BE2C (cell line): ENCODE measurements at regions not wholly inside any gene's neighbourhood (a gene's known extent, or its start where the extent isn't known, plus 50 kb on each side); places are given as distances from the start of the nearest gene placed in this dataset.

Source experiments
- DNase-seq: peaks from one replicate; pipeline ENCODE4 v3.0.0-alpha.2; 2020
- H3K27me3 ChIP-seq: fragments of 250-450 bp; sonication (Bioruptor Pico); 2 replicates; pipeline ENCODE4 v1.5.1; 2020; ENCODE audit warnings: mild to moderate bottlenecking
- H3K36me3 ChIP-seq: fragments of 250-450 bp; sonication (Bioruptor Pico); 2 replicates; pipeline ENCODE4 v1.5.1; 2020; ENCODE audit warnings: mild to moderate bottlenecking
- H3K4me1 ChIP-seq: fragments of 250-450 bp; sonication (Bioruptor Pico); 2 replicates; pipeline ENCODE4 v1.5.1; 2020
- H3K4me3 ChIP-seq: 2 replicates; pipeline ENCODE4 v1.5.1; 2011; ENCODE audit warnings: low read depth, low read length
- H3K9me3 ChIP-seq: fragments of 250-450 bp; sonication (Bioruptor Pico); 2 replicates; pipeline ENCODE4 v1.5.1; 2020
- TF ChIP-seq, protein P1 (sequence below): IDR thresholded peaks from 2 replicates; pipeline ENCODE4 v1.5.1; 2012; ENCODE audit warnings: mild to moderate bottlenecking, low read depth, low read length

DNA sequence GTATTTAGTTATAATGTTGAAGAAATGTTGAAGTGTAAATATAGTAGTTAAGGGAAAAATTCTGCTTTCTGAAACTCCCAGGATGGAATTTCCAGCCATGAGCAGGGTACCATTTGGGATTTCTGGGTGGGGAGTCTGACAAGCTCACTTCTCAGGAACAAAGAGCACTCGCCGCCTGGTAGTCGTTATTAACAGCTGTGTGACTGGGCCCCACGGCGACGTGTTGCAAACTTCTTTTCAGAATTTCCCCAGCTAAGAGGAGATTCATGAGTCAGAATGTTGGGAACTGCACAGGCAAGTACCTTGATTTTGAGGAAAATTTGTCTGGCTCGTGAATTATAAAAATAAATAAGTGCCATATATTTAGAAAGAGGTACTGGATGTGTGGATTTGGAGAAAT lies 103.7 kb downstream of the LACC1 start:
- no peaks in the 10 kb centered on the region for H3K9me3 ChIP-seq
- no peaks in the 10 kb centered on the region for H3K36me3 ChIP-seq
- no peaks in the 10 kb centered on the region for H3K4me1 ChIP-seq
- no peaks in the 10 kb centered on the region for H3K27me3 ChIP-seq
- H3K4me3 ChIP-seq = no peak overlapping the region
- TF ChIP-seq, protein P1, sequence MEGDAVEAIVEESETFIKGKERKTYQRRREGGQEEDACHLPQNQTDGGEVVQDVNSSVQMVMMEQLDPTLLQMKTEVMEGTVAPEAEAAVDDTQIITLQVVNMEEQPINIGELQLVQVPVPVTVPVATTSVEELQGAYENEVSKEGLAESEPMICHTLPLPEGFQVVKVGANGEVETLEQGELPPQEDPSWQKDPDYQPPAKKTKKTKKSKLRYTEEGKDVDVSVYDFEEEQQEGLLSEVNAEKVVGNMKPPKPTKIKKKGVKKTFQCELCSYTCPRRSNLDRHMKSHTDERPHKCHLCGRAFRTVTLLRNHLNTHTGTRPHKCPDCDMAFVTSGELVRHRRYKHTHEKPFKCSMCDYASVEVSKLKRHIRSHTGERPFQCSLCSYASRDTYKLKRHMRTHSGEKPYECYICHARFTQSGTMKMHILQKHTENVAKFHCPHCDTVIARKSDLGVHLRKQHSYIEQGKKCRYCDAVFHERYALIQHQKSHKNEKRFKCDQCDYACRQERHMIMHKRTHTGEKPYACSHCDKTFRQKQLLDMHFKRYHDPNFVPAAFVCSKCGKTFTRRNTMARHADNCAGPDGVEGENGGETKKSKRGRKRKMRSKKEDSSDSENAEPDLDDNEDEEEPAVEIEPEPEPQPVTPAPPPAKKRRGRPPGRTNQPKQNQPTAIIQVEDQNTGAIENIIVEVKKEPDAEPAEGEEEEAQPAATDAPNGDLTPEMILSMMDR = no peak
- no peak for DNase-seq

DNA sequence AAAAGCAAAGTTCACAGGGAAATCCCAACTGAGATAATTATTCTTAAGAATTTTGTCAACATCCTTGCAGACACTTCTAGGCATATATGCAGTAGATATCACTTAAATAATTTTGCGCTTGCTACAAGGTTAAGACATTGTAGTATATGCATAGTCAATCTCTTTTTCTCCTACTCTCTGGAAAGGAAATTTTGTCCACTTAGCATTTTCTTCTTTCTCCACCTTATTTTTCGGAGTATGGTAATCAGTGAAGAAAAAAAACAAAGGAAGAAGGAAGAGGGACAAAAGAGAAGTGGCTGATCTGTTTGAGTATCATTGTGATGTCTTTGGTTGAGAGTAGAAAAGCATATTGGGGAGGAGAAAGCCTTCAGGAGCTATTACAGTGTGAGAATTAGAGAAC lies 104.6 kb downstream of the LACC1 start:
- Histone ChIP-seq H3K27me3 (no peaks in the 10 kb centered on the region), H3K4me1 (no peaks in the 10 kb centered on the region), H3K4me3 (no peak overlapping the region), H3K36me3 (no peaks in the 10 kb centered on the region), H3K9me3 (no peaks in the 10 kb centered on the region)
- no peak for DNase-seq
- TF ChIP-seq, protein P1 = no peak

DNA sequence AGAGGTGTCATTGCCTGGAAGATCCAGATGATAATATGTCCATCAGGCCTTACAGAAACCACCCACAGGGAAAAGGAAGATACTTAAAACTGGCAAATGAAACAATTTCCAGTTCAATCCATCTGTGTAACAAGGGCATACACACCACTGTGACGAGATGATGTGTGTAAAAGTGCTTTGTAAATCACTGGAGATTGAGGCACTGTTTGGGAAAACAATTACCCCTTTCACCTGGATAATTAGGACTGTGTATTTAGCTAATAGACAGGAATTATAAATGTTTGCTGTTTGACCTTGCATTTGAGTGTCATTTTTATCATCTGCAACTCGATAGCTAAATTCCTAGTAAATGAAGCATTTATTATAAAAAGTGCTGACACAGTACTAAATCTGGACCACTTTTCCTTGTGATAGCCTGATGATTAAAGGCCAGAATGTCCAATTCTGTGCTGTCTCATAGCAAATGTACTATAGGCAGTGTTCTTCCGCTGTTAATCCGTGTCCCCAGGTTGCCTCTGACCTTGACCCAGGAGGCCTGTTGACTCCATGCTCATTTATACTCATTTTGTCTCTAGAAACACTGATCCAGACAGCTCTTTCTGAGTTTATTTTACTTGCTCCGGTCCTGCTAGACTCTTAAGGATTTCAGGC lies 105.8 kb downstream of the LACC1 start:
- no peak for DNase-seq
- Histone ChIP-seq H3K9me3 (no peaks in the 10 kb centered on the region), H3K4me1 (no peaks in the 10 kb centered on the region), H3K27me3 (no peaks in the 10 kb centered on the region), H3K36me3 (no peaks in the 10 kb centered on the region), H3K4me3 (no peak overlapping the region)
- TF ChIP-seq, protein P1 = no peak

DNA sequence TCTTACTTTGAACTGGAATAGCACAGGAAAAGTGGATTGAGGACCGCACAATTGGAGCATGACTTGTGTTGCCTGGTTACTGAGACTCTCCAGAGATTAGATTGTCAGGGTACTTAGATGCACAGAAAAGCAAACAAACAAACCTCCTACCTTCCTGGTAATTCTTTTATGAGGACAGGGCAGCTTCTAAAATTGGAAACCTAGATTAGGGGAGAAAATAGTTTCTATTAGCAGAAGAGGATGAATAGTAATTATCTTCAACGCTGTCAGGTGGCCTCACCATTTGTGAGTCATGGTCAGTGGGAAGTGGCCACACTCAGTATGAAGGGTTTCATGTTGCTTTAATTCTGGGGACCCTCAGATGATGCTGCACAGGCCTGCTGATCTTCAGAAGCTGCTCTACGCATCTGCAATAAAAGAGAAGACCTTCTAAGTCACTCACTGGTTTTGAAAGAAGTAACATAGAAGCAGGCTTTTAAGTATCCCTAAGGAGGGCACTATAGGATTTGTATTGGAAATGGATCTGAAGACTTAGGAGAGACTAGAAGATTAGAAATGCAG lies 106.8 kb downstream of the LACC1 start:
- Histone ChIP-seq H3K36me3 (no peaks in the 10 kb centered on the region), H3K27me3 (no peaks in the 10 kb centered on the region), H3K4me1 (no peaks in the 10 kb centered on the region), H3K9me3 (no peaks in the 10 kb centered on the region), H3K4me3 (no peak overlapping the region)
- TF ChIP-seq, protein P1 = no peak
- DNase-seq = no peak

DNA sequence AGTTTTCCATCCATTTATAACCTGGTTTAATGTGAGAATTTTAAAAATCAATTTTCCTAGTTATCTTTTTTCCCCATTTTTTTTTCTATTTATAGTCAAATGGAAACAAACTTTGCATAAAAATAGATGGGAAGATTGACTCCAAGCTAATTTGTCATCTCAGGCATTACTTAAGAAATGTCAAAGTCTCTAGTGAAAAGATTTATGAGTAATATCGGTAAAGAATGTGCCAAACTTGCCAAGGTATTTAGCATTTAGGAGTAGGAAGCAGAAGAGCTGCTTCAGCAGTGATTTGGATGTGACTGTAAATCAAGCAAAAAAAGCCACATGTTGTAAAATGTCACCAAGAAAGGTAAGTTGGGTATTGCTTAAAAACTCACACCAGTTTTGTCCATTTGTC lies 108.6 kb downstream of the LACC1 start:
- no peak for DNase-seq
- Histone ChIP-seq H3K36me3 (no peaks in the 10 kb centered on the region), H3K4me1 (no peaks in the 10 kb centered on the region), H3K4me3 (no peak overlapping the region), H3K27me3 (peaks cover 3% of the 10 kb centered on the region; the same call in 1 of the 2 replicates), H3K9me3 (no peaks in the 10 kb centered on the region)
- TF ChIP-seq, protein P1 = no peak

DNA sequence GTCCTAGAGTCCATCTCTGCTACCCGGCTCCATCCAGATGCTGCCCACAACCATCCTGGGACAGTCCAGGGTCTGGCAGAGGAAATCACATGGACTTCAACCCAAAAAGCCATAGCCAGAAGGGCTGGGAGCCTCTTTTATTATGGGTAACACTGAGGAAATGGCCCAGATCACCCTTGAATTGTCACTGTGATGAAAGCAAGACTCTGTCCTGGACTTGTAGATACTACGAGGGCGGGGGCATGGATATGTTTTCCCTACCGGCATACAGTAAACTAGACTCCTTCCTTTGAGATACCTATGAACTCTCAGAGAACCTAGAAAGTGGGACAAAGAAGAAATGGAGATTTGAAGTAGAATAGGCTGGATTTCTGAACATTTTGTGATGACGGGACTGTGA lies 110.3 kb downstream of the LACC1 start:
- H3K9me3 ChIP-seq = no peaks in the 10 kb centered on the region; the same call in 1 of the 2 replicates
- no peak overlapping the region for H3K4me3 ChIP-seq
- no peaks in the 10 kb centered on the region for H3K36me3 ChIP-seq
- peaks cover 3% of the 10 kb centered on the region; the same call in 1 of the 2 replicates for H3K27me3 ChIP-seq
- TF ChIP-seq, protein P1 = no peak
- H3K4me1 ChIP-seq = no peaks in the 10 kb centered on the region
- DNase-seq = no peak
